Nephron progenitor cell (in vitro differentiated cells): ENCODE measurements at regions not wholly inside any gene's neighbourhood (a gene's known extent, or its start where the extent isn't known, plus 50 kb on each side); places are given as distances from the start of the nearest gene placed in this dataset.

ENCODE experiments used
- DNase-seq: peaks from one replicate; pipeline ENCODE4 v3.0.0; 2021
- H3K27ac Mint-ChIP-seq: 2 replicates; pipeline ENCODE4 v1.8.0; 2021; ENCODE audit warnings: mild to moderate bottlenecking, moderate library complexity, mixed read lengths
- H3K27me3 Mint-ChIP-seq: 2 replicates; pipeline ENCODE4 v1.8.0; 2021; ENCODE audit warnings: mild to moderate bottlenecking, low read depth, mixed read lengths; ENCODE audit not compliant: poor library complexity
- H3K36me3 Mint-ChIP-seq: 2 replicates; pipeline ENCODE4 v1.8.0; 2021; ENCODE audit warnings: low read depth, mixed read lengths
- H3K4me1 Mint-ChIP-seq: 2 replicates; pipeline ENCODE4 v1.8.0; 2021; ENCODE audit warnings: mixed read lengths
- H3K4me3 Mint-ChIP-seq: 2 replicates; pipeline ENCODE4 v1.8.0; 2021; ENCODE audit warnings: mild to moderate bottlenecking, moderate library complexity, mixed read lengths
- H3K9me3 Mint-ChIP-seq: 2 replicates; pipeline ENCODE4 v1.8.0; 2021; ENCODE audit warnings: mild to moderate bottlenecking, moderate library complexity, mixed read lengths
- TF ChIP-seq, protein P1 (sequence below): fragments of 200-600 bp; sonication (generic); IDR thresholded peaks from 2 replicates; pipeline ENCODE4 v1.5.0; 2021; ENCODE audit warnings: antibody characterized with exemption

DNA sequence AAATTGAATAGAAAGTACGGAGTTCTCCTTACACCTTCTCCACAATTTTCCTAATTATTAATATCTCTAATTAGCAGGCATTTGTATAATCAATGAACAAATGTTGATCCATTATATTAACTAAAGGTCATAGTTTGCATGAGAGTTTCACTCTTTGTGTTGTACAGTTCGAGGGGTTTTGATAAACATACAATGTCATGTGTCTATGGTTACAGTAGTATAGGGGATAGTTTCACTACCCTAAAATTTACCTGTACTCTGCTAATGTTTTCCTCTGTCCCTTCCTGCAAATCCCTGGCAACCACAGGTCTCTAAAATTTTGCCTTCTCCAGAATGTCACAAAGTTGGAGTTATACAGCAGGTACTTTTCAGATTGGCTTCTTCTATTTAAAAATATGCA is 1199.8 kb upstream of the GJE1 start:
- TF ChIP-seq, protein P1, sequence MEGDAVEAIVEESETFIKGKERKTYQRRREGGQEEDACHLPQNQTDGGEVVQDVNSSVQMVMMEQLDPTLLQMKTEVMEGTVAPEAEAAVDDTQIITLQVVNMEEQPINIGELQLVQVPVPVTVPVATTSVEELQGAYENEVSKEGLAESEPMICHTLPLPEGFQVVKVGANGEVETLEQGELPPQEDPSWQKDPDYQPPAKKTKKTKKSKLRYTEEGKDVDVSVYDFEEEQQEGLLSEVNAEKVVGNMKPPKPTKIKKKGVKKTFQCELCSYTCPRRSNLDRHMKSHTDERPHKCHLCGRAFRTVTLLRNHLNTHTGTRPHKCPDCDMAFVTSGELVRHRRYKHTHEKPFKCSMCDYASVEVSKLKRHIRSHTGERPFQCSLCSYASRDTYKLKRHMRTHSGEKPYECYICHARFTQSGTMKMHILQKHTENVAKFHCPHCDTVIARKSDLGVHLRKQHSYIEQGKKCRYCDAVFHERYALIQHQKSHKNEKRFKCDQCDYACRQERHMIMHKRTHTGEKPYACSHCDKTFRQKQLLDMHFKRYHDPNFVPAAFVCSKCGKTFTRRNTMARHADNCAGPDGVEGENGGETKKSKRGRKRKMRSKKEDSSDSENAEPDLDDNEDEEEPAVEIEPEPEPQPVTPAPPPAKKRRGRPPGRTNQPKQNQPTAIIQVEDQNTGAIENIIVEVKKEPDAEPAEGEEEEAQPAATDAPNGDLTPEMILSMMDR = no peak
- DNase-seq = no peak
- Mint-ChIP-seq H3K36me3 (no peaks in the 10 kb centered on the region), H3K27me3 (no peaks in the 10 kb centered on the region), H3K4me3 (no peak overlapping the region), H3K4me1 (no peaks in the 10 kb centered on the region), H3K9me3 (no peaks in the 10 kb centered on the region), H3K27ac (no peak overlapping the region)

DNA sequence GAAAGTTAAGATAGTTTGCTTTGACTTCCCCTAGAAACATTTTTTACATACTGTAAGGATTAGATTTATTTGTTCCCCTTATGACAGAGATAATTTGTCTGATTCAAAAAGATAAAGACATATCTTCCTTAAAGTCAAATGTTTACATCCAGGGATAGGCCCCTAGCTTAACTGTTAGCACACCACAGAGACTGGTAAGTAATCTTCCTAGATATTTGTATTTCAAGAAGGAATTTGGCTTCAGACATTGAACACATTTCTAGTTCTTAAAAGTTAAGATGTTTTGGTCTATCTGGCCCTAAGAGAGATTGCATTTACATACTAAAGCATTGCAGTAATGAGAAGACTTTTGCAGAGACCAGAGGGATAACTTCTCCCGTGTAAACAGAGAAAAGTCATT is 1201.1 kb upstream of the GJE1 start:
- Mint-ChIP-seq H3K9me3 (no peaks in the 10 kb centered on the region), H3K27me3 (no peaks in the 10 kb centered on the region), H3K4me3 (no peak overlapping the region), H3K4me1 (no peaks in the 10 kb centered on the region), H3K27ac (no peak overlapping the region), H3K36me3 (no peaks in the 10 kb centered on the region)
- no peak for DNase-seq
- TF ChIP-seq, protein P1 = no peak

DNA sequence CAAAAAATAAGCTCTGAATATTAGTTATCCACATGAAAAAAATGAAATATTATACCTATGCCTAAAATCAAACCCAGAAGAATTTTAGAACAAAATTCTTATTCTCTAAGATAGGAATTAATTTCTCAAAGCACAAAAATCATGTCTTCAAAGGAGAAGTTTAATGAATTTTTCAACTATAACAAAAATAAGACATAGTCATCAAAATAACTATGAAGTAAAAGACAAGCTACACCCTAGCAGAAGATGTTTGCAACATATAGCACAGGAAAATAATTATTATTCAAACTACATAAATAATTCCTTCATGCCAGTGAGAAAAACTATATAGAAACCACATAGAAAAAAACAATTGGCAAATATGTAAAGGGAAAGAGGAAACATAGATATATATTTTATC is 1203.6 kb upstream of the GJE1 start:
- Mint-ChIP-seq H3K27ac (no peak overlapping the region), H3K27me3 (no peaks in the 10 kb centered on the region), H3K4me3 (no peak overlapping the region), H3K9me3 (no peaks in the 10 kb centered on the region), H3K4me1 (no peaks in the 10 kb centered on the region), H3K36me3 (no peaks in the 10 kb centered on the region)
- TF ChIP-seq, protein P1 = no peak
- DNase-seq = no peak

DNA sequence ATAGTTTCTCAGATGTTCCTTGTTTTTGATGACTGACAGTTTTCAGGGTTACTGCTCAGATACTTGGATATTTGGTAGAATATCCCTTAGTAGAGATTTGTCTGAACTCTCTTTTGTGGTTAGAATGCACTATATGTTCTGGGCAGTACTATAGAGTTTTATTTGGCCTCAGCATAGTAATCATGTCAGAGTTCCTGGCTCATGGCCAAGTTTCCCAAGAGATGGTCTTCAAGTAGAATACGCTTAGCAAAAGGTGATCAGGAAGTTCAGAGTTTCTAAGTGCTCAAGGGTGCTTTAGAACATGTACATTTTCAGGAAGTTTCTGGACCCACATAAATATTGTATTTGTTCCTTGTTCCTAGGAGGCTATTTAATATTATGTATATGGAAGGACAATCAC is 1209.7 kb upstream of the GJE1 start:
- Mint-ChIP-seq H3K4me3 (no peak overlapping the region), H3K9me3 (no peaks in the 10 kb centered on the region), H3K27ac (no peak overlapping the region), H3K27me3 (no peaks in the 10 kb centered on the region), H3K36me3 (no peaks in the 10 kb centered on the region), H3K4me1 (peaks cover 20% of the 10 kb centered on the region)
- no peak for DNase-seq
- TF ChIP-seq, protein P1 = no peak

DNA sequence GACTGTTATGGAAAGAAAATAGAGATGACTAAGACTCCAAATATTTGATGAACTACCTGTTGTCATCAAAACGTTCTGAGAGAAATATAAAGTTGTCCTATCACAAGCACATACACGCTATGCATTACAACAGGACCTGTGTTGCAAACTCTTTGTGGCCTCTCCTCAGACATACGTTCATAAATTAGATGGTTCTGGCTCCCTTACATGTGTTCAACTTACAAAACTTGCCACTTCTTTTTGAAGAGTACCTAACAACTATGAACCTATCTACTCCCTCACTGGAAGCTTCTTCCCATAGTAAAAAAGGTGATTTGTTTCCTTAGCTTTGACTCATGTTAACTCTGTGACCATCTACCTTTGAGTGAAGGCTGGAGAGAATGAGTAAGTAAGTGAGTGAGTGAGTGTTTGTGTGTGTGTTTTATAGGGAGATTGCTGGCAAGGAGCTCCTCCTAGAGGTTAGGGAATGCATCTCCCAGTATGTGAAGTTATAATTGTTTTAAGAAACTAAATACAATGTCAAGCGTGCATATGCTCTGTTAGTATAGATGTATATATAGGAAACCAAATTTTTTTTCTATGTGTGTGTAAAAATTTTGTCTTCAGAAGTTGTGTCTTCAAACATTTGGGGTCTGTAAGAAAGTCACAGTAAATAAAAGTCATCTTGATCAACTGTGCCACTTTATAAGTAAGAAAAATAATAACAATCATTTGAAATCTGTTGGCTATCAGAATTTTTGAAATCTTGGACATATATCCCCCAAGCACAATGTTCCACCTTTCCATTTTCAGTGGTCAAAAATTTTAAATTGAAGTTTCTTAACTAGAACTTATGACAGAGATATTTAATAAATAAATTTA is 1211.1 kb upstream of the GJE1 start:
- H3K36me3 Mint-ChIP-seq = no peaks in the 10 kb centered on the region

More for the DNA sequence above, 1211.1 kb upstream of the GJE1 start:
- no peak overlapping the region for H3K4me3 Mint-ChIP-seq
- peaks cover 20% of the 10 kb centered on the region for H3K4me1 Mint-ChIP-seq
- H3K9me3 Mint-ChIP-seq = no peaks in the 10 kb centered on the region
- TF ChIP-seq, protein P1 = peak; percentile 68
- DNase-seq = peak; percentile 9
- no peaks in the 10 kb centered on the region for H3K27me3 Mint-ChIP-seq
- H3K27ac Mint-ChIP-seq = no peak overlapping the region
